OCI-LY1 (cell line): ENCODE measurements at regions not wholly inside any gene's neighbourhood (a gene's known extent, or its start where the extent isn't known, plus 50 kb on each side); places are given as distances from the start of the nearest gene placed in this dataset.

Source experiments
- H2AFZ ChIP-seq: fragments of 200-600 bp; sonication (generic), shearing (Covaris generic); 2 replicates; pipeline ENCODE4 v1.6.0; 2014; ENCODE audit warnings: antibody characterized with exemption, mild to moderate bottlenecking, low read length
- H3F3A ChIP-seq: fragments of 200-600 bp; sonication (generic), shearing (Covaris generic); 2 replicates; pipeline ENCODE4 v1.6.0; 2014; ENCODE audit warnings: mild to moderate bottlenecking, antibody characterized with exemption, low read length, moderate library complexity; ENCODE audit not compliant: insufficient read depth
- H3K27ac ChIP-seq: fragments of 200-600 bp; sonication (generic); 2 replicates; pipeline ENCODE4 v1.5.1; 2014; ENCODE audit warnings: low read length, mixed run types, mild to moderate bottlenecking, low read depth; ENCODE audit not compliant: poor library complexity, severe bottlenecking
- H3K27me3 ChIP-seq: fragments of 200-600 bp; sonication (generic); 2 replicates; pipeline ENCODE4 v1.6.0; 2014; ENCODE audit warnings: antibody characterized with exemption, mild to moderate bottlenecking, low read length, moderate library complexity; ENCODE audit not compliant: insufficient read depth
- H3K36me3 ChIP-seq: fragments of 200-600 bp; sonication (generic); 2 replicates; pipeline ENCODE4 v1.6.1; 2014; ENCODE audit warnings: mild to moderate bottlenecking, antibody characterized with exemption, low read length, moderate library complexity, mixed read lengths; ENCODE audit not compliant: insufficient read depth
- H3K4me1 ChIP-seq: fragments of 200-600 bp; sonication (generic); 2 replicates; pipeline ENCODE4 v1.5.1; 2014; ENCODE audit warnings: mild to moderate bottlenecking, low read length, moderate library complexity; ENCODE audit not compliant: insufficient read depth, severe bottlenecking
- H3K4me2 ChIP-seq: fragments of 200-600 bp; sonication (generic), shearing (Covaris generic); 2 replicates; pipeline ENCODE4 v1.6.1; 2014; ENCODE audit warnings: low read length
- H3K4me3 ChIP-seq: fragments of 200-600 bp; sonication (generic); 2 replicates; pipeline ENCODE4 v1.5.1; 2014; ENCODE audit warnings: low read length, low read depth, mild to moderate bottlenecking, mixed read lengths; ENCODE audit not compliant: poor library complexity, severe bottlenecking
- H3K79me2 ChIP-seq: fragments of 200-600 bp; shearing (Covaris generic); 2 replicates; pipeline ENCODE4 v1.6.1; 2016; ENCODE audit warnings: mixed run types, low read length, mixed read lengths; ENCODE audit not compliant: insufficient read depth
- H3K9ac ChIP-seq: fragments of 200-600 bp; sonication (generic), shearing (Covaris generic); 2 replicates; pipeline ENCODE4 v1.6.1; 2014; ENCODE audit warnings: mild to moderate bottlenecking, low read length, mixed read lengths
- H3K9me2 ChIP-seq: fragments of 200-600 bp; sonication (generic), shearing (Covaris generic); 2 replicates; pipeline ENCODE4 v1.6.1; 2014; ENCODE audit warnings: low read depth, mild to moderate bottlenecking, low read length, mixed read lengths
- H3K9me3 ChIP-seq: fragments of 200-600 bp; shearing (Covaris generic); 2 replicates; pipeline ENCODE4 v1.6.1; 2014; ENCODE audit warnings: low read length, mixed read lengths
- H4K20me1 ChIP-seq: fragments of 200-600 bp; sonication (generic), shearing (Covaris generic); 2 replicates; pipeline ENCODE4 v1.6.0; 2016; ENCODE audit warnings: mild to moderate bottlenecking, low read length; ENCODE audit not compliant: insufficient read depth
- EZH2 ChIP-seq: fragments of 200-600 bp; sonication (generic), shearing (Covaris generic); IDR thresholded peaks from 2 replicates; pipeline ENCODE4 v1.8.0; 2017; ENCODE audit warnings: borderline replicate concordance, mixed run types, mild to moderate bottlenecking, antibody characterized with exemption, low read length, moderate library complexity, mixed read lengths
- TF ChIP-seq, protein P1 (sequence below): fragments of 200-600 bp; sonication (generic), shearing (Covaris generic); IDR thresholded peaks from 2 replicates; pipeline ENCODE4 v1.5.1; 2017; ENCODE audit warnings: mild to moderate bottlenecking, antibody characterized with exemption, low read length, moderate library complexity, mixed read lengths

DNA sequence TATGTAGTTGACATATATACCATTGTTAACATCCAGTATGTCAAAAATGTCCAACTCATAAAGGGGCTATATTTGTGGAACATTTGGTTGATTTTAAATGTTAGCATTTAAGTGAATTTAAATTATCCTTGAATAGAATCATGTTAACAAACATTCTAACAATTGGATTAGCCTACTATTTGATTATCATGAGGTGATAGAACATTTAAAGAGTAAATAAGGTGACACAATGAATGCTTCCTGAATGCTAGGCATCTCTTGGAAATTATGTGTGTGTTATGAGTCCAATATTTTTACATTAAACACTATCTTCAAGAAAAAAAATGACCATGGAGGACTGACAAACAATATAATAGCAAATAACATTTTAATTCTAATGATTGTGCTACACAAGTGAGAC, 901.9 kb upstream of the AGA start:
- H3K27me3 ChIP-seq, result no peaks in the 10 kb centered on the region
- H3F3A ChIP-seq, result no peaks in the 10 kb centered on the region
- H3K9ac ChIP-seq, result no peak overlapping the region
- no peak for TF ChIP-seq EZH2
- TF ChIP-seq, protein P1, sequence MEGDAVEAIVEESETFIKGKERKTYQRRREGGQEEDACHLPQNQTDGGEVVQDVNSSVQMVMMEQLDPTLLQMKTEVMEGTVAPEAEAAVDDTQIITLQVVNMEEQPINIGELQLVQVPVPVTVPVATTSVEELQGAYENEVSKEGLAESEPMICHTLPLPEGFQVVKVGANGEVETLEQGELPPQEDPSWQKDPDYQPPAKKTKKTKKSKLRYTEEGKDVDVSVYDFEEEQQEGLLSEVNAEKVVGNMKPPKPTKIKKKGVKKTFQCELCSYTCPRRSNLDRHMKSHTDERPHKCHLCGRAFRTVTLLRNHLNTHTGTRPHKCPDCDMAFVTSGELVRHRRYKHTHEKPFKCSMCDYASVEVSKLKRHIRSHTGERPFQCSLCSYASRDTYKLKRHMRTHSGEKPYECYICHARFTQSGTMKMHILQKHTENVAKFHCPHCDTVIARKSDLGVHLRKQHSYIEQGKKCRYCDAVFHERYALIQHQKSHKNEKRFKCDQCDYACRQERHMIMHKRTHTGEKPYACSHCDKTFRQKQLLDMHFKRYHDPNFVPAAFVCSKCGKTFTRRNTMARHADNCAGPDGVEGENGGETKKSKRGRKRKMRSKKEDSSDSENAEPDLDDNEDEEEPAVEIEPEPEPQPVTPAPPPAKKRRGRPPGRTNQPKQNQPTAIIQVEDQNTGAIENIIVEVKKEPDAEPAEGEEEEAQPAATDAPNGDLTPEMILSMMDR, result no peak
- no peak overlapping the region for H2AFZ ChIP-seq
- no peaks in the 10 kb centered on the region for H4K20me1 ChIP-seq
- H3K9me2 ChIP-seq, result no peaks in the 10 kb centered on the region
- H3K9me3 ChIP-seq, result no peaks in the 10 kb centered on the region
- H3K4me2 ChIP-seq, result no peak overlapping the region
- no peaks in the 10 kb centered on the region for H3K79me2 ChIP-seq
- no peaks in the 10 kb centered on the region for H3K36me3 ChIP-seq
- H3K4me1 ChIP-seq, result no peaks in the 10 kb centered on the region
- H3K27ac ChIP-seq, result no peak overlapping the region
- no peak overlapping the region for H3K4me3 ChIP-seq

DNA sequence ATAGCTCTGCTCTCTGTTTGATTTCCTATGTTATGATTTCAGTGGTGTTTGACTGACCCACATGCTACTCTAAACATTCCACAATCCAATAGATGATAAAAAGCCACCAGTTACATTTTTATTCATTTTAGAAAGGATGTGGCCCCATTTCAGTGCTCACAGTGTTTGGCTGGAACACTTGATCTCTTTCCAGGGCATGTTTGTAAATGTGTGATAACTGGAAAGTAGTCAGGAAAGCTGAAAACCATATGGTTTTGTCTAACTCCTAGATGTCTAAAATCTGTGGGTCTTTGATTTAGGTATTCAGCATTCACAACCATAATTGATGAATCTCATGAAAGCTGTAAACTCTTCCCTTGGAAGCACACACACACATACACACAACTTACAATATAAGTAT, 904.9 kb upstream of the AGA start:
- Histone ChIP-seq H2AFZ (no peak overlapping the region), H3K4me1 (no peaks in the 10 kb centered on the region), H3K9me2 (no peaks in the 10 kb centered on the region), H3K4me3 (no peak overlapping the region), H3K9ac (no peak overlapping the region), H3K4me2 (no peak overlapping the region), H3K36me3 (no peaks in the 10 kb centered on the region), H4K20me1 (no peaks in the 10 kb centered on the region), H3K79me2 (no peaks in the 10 kb centered on the region), H3K27me3 (no peaks in the 10 kb centered on the region), H3K9me3 (no peaks in the 10 kb centered on the region), H3F3A (no peaks in the 10 kb centered on the region), H3K27ac (no peak overlapping the region)
- no peak for TF ChIP-seq EZH2
- TF ChIP-seq, protein P1, result no peak

DNA sequence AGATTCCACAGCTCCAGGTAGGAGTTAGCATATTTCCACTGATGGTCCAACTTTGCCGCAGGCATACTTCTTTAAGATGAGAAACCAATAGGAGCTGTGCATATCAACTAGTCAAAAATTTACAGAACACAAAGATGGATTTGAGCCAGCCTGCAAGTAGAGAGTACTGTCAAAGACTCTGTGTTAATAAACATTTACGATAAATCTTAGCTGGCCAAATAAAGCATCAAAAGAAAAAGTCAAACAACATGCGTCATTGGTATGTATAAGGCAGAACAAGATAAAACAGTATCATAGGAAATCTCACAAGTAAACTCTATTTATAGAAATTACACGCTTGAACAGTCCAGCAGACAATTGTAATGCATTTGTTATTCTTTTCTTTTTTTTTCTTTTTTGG, 907.4 kb upstream of the AGA start:
- Histone ChIP-seq H3K9ac (no peak overlapping the region), H3K4me3 (no peak overlapping the region), H4K20me1 (no peaks in the 10 kb centered on the region), H3F3A (no peaks in the 10 kb centered on the region), H3K27me3 (no peaks in the 10 kb centered on the region), H3K36me3 (no peaks in the 10 kb centered on the region), H3K4me2 (no peak overlapping the region), H2AFZ (no peak overlapping the region), H3K79me2 (no peaks in the 10 kb centered on the region), H3K9me3 (no peaks in the 10 kb centered on the region), H3K9me2 (no peaks in the 10 kb centered on the region), H3K4me1 (no peaks in the 10 kb centered on the region), H3K27ac (no peak overlapping the region)
- no peak for TF ChIP-seq EZH2
- TF ChIP-seq, protein P1, result no peak
